Nephron progenitor cell (in vitro differentiated cells): ENCODE measurements at regions not wholly inside any gene's neighbourhood (a gene's known extent, or its start where the extent isn't known, plus 50 kb on each side); places are given as distances from the start of the nearest gene placed in this dataset.
A peak's percentile ranks its signal among the peaks of the same experiment; 100 is the strongest.

Source experiments
- DNase-seq: peaks from one replicate; pipeline ENCODE4 v3.0.0; 2021
- H3K27ac Mint-ChIP-seq: 2 replicates; pipeline ENCODE4 v1.8.0; 2021; ENCODE audit warnings: mild to moderate bottlenecking, moderate library complexity, mixed read lengths
- H3K27me3 Mint-ChIP-seq: 2 replicates; pipeline ENCODE4 v1.8.0; 2021; ENCODE audit warnings: mild to moderate bottlenecking, low read depth, mixed read lengths; ENCODE audit not compliant: poor library complexity
- H3K36me3 Mint-ChIP-seq: 2 replicates; pipeline ENCODE4 v1.8.0; 2021; ENCODE audit warnings: low read depth, mixed read lengths
- H3K4me1 Mint-ChIP-seq: 2 replicates; pipeline ENCODE4 v1.8.0; 2021; ENCODE audit warnings: mixed read lengths
- H3K4me3 Mint-ChIP-seq: 2 replicates; pipeline ENCODE4 v1.8.0; 2021; ENCODE audit warnings: mild to moderate bottlenecking, moderate library complexity, mixed read lengths
- H3K9me3 Mint-ChIP-seq: 2 replicates; pipeline ENCODE4 v1.8.0; 2021; ENCODE audit warnings: mild to moderate bottlenecking, moderate library complexity, mixed read lengths
- TF ChIP-seq, protein P1 (sequence below): fragments of 200-600 bp; sonication (generic); IDR thresholded peaks from 2 replicates; pipeline ENCODE4 v1.5.0; 2021; ENCODE audit warnings: antibody characterized with exemption

DNA sequence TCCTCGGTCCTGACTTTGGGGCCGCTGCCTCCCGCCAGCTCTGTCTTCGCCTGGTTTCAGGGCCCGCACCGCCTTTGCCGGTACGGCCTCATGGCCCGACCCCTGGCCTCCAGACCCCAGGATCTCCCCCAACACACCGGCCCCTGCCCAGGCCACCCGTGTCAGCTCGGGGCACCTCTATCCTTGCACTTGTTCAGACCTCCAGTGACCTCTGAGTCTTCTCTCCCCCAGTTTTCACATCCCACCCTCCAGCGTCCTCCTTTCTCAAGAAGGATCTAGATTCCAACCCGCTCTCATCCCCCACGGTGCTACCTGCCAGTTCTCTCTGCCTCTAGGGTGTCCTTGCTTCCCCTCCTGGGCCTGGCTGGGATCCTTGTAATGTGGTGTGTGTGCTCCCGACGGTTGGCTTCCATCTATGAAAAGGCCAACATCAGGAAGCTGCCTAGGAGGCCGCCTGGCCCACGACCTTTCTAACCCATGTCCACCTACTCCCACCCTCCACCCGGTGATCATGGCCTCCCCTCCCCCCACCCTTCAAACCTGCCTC, 61.1 kb downstream of the SPATA31C2 start:
- DNase-seq = no peak
- Mint-ChIP-seq H3K36me3 (peaks cover 5% of the 10 kb centered on the region), H3K27ac (peak overlapping the region; percentile 72), H3K4me3 (peak overlapping the region; percentile 85), H3K4me1 (peaks cover 32% of the 10 kb centered on the region), H3K27me3 (peaks cover 8% of the 10 kb centered on the region), H3K9me3 (peaks cover 14% of the 10 kb centered on the region)
- TF ChIP-seq, protein P1, sequence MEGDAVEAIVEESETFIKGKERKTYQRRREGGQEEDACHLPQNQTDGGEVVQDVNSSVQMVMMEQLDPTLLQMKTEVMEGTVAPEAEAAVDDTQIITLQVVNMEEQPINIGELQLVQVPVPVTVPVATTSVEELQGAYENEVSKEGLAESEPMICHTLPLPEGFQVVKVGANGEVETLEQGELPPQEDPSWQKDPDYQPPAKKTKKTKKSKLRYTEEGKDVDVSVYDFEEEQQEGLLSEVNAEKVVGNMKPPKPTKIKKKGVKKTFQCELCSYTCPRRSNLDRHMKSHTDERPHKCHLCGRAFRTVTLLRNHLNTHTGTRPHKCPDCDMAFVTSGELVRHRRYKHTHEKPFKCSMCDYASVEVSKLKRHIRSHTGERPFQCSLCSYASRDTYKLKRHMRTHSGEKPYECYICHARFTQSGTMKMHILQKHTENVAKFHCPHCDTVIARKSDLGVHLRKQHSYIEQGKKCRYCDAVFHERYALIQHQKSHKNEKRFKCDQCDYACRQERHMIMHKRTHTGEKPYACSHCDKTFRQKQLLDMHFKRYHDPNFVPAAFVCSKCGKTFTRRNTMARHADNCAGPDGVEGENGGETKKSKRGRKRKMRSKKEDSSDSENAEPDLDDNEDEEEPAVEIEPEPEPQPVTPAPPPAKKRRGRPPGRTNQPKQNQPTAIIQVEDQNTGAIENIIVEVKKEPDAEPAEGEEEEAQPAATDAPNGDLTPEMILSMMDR = no peak

DNA sequence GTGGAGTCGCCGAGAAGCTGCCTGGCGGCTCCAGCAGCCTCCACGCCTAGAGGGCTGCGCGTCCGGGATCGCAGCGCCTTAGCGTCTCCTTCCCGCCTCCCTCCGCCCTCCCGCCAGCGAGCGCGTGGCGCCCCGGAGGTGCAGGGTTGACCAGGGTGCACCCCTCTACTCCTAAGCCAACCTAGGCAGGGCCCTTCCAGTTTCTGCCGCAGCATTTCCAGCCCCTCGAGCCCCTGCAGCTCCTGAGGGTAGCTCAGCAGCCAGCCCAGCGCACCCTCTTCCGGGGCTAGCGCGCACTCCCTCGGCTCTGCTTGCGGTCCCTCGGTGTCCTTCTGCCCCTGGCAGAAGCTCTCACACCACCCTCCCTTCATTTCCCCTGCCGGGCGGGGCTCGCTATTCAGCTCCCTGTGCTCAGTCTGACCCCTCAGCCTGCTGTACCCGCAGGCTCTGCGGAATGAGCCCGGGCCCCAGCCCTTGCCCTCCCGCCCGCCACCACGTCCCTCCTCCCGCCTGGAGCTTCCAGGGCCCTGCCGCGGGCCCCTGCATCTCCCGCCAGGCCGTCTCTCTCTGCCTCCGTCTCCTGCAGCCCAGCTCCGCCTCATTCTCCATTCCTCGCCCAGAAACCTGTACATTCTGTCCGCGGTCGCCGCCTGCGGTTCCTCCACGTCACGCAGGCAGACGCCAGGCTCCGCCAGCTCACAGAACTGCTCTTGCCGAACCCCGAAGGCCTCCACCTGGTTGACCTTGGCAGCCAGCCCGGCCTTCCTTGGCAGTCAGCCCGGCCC, 61.8 kb downstream of the SPATA31C2 start:
- DNase-seq = peak; percentile 72
- H3K4me1 Mint-ChIP-seq = peaks cover 32% of the 10 kb centered on the region

DNA sequence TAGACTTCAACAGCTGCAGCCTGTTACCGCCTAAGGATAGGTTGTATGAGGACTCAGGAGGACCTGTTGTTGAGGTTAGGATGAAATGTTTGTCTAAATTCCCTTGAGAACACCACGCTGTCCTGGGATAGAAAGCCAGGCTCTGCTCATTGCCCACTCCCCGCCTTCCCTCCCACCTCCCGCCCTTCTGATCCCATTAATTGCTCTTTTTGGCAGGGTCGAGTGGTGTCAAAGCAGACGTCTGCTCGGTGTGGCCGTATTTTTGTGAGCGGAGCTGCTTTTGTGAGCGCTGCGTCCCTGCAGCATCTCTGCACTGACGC, 62.3 kb downstream of the SPATA31C2 start:
- peaks cover 32% of the 10 kb centered on the region for H3K4me1 Mint-ChIP-seq
- DNase-seq = no peak
- peaks cover 10% of the 10 kb centered on the region for H3K27me3 Mint-ChIP-seq
- H3K9me3 Mint-ChIP-seq = peaks cover 14% of the 10 kb centered on the region
- TF ChIP-seq, protein P1 = no peak
- H3K27ac Mint-ChIP-seq = no peak overlapping the region
- peaks cover 5% of the 10 kb centered on the region for H3K36me3 Mint-ChIP-seq
- H3K4me3 Mint-ChIP-seq = peak overlapping the region; percentile 85

More for the DNA sequence above, 61.8 kb downstream of the SPATA31C2 start:
- TF ChIP-seq, protein P1 = no peak
- Mint-ChIP-seq H3K9me3 (peaks cover 14% of the 10 kb centered on the region), H3K36me3 (peaks cover 5% of the 10 kb centered on the region), H3K27ac (peak overlapping the region; percentile 72), H3K4me3 (peak overlapping the region; percentile 85), H3K27me3 (peaks cover 10% of the 10 kb centered on the region)

DNA sequence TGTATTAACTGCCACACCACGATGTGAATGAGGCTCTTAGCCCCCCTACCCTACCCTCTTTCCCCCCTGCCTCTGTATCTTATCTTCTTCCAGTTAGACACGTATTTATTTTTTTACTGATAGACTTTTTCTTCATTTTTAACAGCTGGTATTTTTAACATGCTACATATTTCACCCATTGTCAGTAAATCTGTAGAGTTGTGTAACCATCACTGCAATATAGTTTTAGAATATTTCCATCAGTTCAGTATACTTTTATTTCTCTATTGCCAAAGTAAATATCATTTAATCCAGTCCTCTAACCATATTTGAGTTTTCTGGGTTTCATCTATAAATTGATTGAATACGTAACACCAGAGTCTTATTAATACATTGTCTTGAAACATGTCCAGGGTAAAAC, 62.8 kb downstream of the SPATA31C2 start:
- peak overlapping the region; percentile 85 for H3K4me3 Mint-ChIP-seq
- H3K27me3 Mint-ChIP-seq = peaks cover 10% of the 10 kb centered on the region
- H3K4me1 Mint-ChIP-seq = peaks cover 32% of the 10 kb centered on the region
- DNase-seq = no peak
- peaks cover 5% of the 10 kb centered on the region for H3K36me3 Mint-ChIP-seq
- TF ChIP-seq, protein P1 = no peak
- H3K27ac Mint-ChIP-seq = no peak overlapping the region
- peaks cover 14% of the 10 kb centered on the region for H3K9me3 Mint-ChIP-seq

DNA sequence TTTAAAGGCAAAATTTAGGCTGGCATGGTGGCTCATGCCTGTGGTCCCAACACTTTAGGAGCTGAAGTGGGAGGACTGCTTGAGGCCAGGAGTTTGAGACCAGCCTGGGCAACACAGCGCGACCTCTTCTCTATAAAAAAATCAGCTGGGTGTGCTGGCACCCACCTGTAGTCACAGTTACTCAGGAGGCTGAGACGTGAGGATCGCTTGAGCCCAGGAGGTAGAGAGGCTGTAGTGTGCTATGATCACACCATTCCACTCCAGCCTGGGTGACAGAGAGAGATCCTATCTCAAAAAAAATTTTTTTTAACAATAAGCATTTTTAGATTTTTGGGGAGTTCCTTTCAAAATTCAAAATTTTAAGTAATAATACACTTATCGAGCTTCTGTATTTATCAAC, 63.3 kb downstream of the SPATA31C2 start:
- H3K9me3 Mint-ChIP-seq = peaks cover 14% of the 10 kb centered on the region

More for the DNA sequence above, 63.3 kb downstream of the SPATA31C2 start:
- Mint-ChIP-seq H3K27me3 (peaks cover 13% of the 10 kb centered on the region), H3K36me3 (peaks cover 5% of the 10 kb centered on the region), H3K4me1 (peaks cover 32% of the 10 kb centered on the region), H3K27ac (no peak overlapping the region), H3K4me3 (no peak overlapping the region)
- TF ChIP-seq, protein P1 = no peak
- no peak for DNase-seq
